HepG2 (cell line): ENCODE measurements at regions not wholly inside any gene's neighbourhood (a gene's known extent, or its start where the extent isn't known, plus 50 kb on each side); places are given as distances from the start of the nearest gene placed in this dataset.
A peak's percentile ranks its signal among the peaks of the same experiment; 100 is the strongest.

Experiments
- ATAC-seq: fragments of 200-7000 bp; cut with Tn5 transposase; 3 replicates; pipeline ENCODE4 v1.9.1; 2020; ENCODE audit warnings: mild to moderate bottlenecking, moderate library complexity
- BruUV-seq: library from RNA; stranded (reverse); fragments of 400-500 nt; replicated peaks from 2 replicates; lab custom pipeline; 2021; lab: Mats Ljungman, UMichigan
- CTCF ChIA-PET: fragments of 300-600 bp; formaldehyde crosslinking; extraction: SDS; loops from one replicate; lab custom pipeline; 2021; ENCODE audit warnings: low total read pairs, inconsistent platforms, low intra/inter-chr PET ratio; lab: Yijun Ruan, JAX
- POLR2A ChIA-PET: fragments of 350-600 bp; sonication (Branson Sonifier 250); formaldehyde crosslinking; loops from one replicate; lab custom pipeline; 2020; ENCODE audit warnings: antibody characterized with exemption, inconsistent platforms; lab: Yijun Ruan, JAX
- DNase-seq: peaks from one replicate; pipeline ENCODE4 v3.0.0-alpha.2; 2015; ENCODE audit warnings: low spot score
- FAIRE-seq: peaks from 3 replicates; lab custom pipeline; 2011; peaks lifted over from hg19 to GRCh38; lab: Jason Lieb, UNC
- H2AFZ ChIP-seq: one replicate; pipeline ENCODE4 v1.6.1; 2011; ENCODE audit warnings: low read length, inconsistent platforms
- H3K27ac ChIP-seq: fragments of 300-600 bp; 3 replicates; pipeline ENCODE4 v1.8.0; 2011; ENCODE audit warnings: mixed run types, mild to moderate bottlenecking, mixed read lengths, low read length, inconsistent platforms; ENCODE audit not compliant: insufficient read depth; ENCODE audit errors: extremely low read length
- H3K27me3 ChIP-seq, 2 experiments: fragments of 200-600 bp in 1 of 2; 2 replicates in 1 of 2; 3 replicates in 1 of 2; pipeline versions ENCODE4 v1.6.0 to v1.8.0; 2011; ENCODE audit warnings: low read length in 2 of 2, mild to moderate bottlenecking in 2 of 2, moderate library complexity in 2 of 2, inconsistent platforms in 1 of 2; ENCODE audit not compliant: insufficient read depth in 2 of 2, control insufficient read depth in 1 of 2
- H3K36me3 ChIP-seq, 2 experiments: fragments of 200-600 bp in 1 of 2; replicated peaks in 1 of 2; 2 replicates in 1 of 2; 3 replicates in 1 of 2; pipeline versions ENCODE4 v1.5.1 to v1.8.0; 2011; ENCODE audit warnings: low read length in 2 of 2, inconsistent platforms in 1 of 2; ENCODE audit not compliant: insufficient read depth in 2 of 2, control insufficient read depth in 1 of 2
- H3K4me1 ChIP-seq: 2 replicates; pipeline ENCODE4 v1.5.1; 2012; ENCODE audit warnings: low read length, inconsistent platforms; ENCODE audit not compliant: insufficient read depth
- H3K4me2 ChIP-seq: 2 replicates; pipeline ENCODE4 v1.6.0; 2011; ENCODE audit warnings: low read depth, low read length, inconsistent platforms
- H3K4me3 ChIP-seq, 3 experiments: fragments of 200-600 bp in 1 of 3; sonication (generic), shearing (Covaris generic) in 1 of 3; replicated peaks in 1 of 3; 2 replicates each; pipeline ENCODE4 v1.5.1; 2011 to 2016; ENCODE audit warnings: low read length in 3 of 3, inconsistent platforms in 2 of 3, low read depth in 2 of 3, mild to moderate bottlenecking in 2 of 3, control low read depth in 1 of 3, mixed read lengths in 1 of 3; ENCODE audit not compliant: insufficient read depth in 1 of 3
- H3K79me2 ChIP-seq: one replicate; pipeline ENCODE4 v1.6.1; 2011; ENCODE audit warnings: low read length, inconsistent platforms; ENCODE audit not compliant: insufficient read depth
- H3K9ac ChIP-seq: 2 replicates; pipeline ENCODE4 v1.6.0; 2011; ENCODE audit warnings: mild to moderate bottlenecking, low read depth, low read length, inconsistent platforms; ENCODE audit not compliant: insufficient read depth
- H3K9me3 ChIP-seq: 2 replicates; pipeline ENCODE4 v1.5.1; 2012; ENCODE audit warnings: mild to moderate bottlenecking, low read length
- H4K20me1 ChIP-seq: 2 replicates; pipeline ENCODE4 v1.6.0; 2011; ENCODE audit warnings: inconsistent platforms, mild to moderate bottlenecking, low read length, moderate library complexity; ENCODE audit not compliant: insufficient read depth
- ARID3A ChIP-seq: IDR thresholded peaks from 2 replicates; pipeline ENCODE4 v1.6.1; 2012; ENCODE audit warnings: low read depth, low read length, improper control_type of control experiment
- CAMTA2 ChIP-seq: sonication (generic); formaldehyde crosslinking; IDR thresholded peaks from 2 replicates; pipeline ENCODE4 v1.4.0; 2020; ENCODE audit warnings: mild to moderate bottlenecking, missing genetic modification reagents, borderline replicate concordance
- CCAR2 ChIP-seq: fragments of 200-400 bp; formaldehyde crosslinking; optimal IDR thresholded peaks from 2 replicates; pipeline ENCODE3; 2018; ENCODE audit warnings: low read depth, mild to moderate bottlenecking, low read length, moderate library complexity
- CEBPB ChIP-seq: IDR thresholded peaks from 2 replicates; pipeline ENCODE4 v1.6.1; 2011; ENCODE audit warnings: low read depth, low read length, improper control_type of control experiment, borderline replicate concordance
- GATA4 ChIP-seq: sonication (generic); IDR thresholded peaks from 2 replicates; pipeline ENCODE4 v1.6.1; 2016; ENCODE audit warnings: antibody characterized with exemption, low read depth, borderline replicate concordance
- HCFC1 ChIP-seq: fragments of 150-350 bp; IDR thresholded peaks from 2 replicates; pipeline ENCODE4 v1.6.1; 2014; ENCODE audit warnings: low read depth, low read length
- IKZF4 ChIP-seq: sonication (generic); formaldehyde crosslinking; IDR thresholded peaks from 2 replicates; pipeline ENCODE4 v1.5.1; 2020; ENCODE audit warnings: borderline replicate concordance, mild to moderate bottlenecking, low read depth, missing genetic modification reagents; ENCODE audit errors: not compliant biosample characterization
- MAFF ChIP-seq: IDR thresholded peaks from 2 replicates; pipeline ENCODE4 v1.6.1; 2011; ENCODE audit warnings: low read depth, low read length, improper control_type of control experiment
- RBAK ChIP-seq: sonication (generic); formaldehyde crosslinking; IDR thresholded peaks from 2 replicates; pipeline ENCODE4 v1.5.1; 2020; ENCODE audit warnings: mild to moderate bottlenecking, missing genetic modification reagents
- TBP ChIP-seq: sonication (generic); formaldehyde crosslinking; IDR thresholded peaks from 2 replicates; pipeline ENCODE4 v1.5.0; 2020; ENCODE audit warnings: missing genetic modification reagents
- ZFP36 ChIP-seq: fragments of 150-350 bp; IDR thresholded peaks from 2 replicates; pipeline ENCODE4 v1.6.1; 2018; ENCODE audit warnings: borderline replicate concordance, low read length, low read depth; ENCODE audit not compliant: partially characterized antibody
- ZNF276 ChIP-seq: sonication (generic); formaldehyde crosslinking; IDR thresholded peaks from 2 replicates; pipeline ENCODE4 v1.4.0; 2020; ENCODE audit warnings: mild to moderate bottlenecking, low read depth, missing genetic modification reagents
- ZNF768 ChIP-seq: sonication (generic); formaldehyde crosslinking; IDR thresholded peaks from 2 replicates; pipeline ENCODE4 v1.4.0; 2020; ENCODE audit warnings: missing genetic modification reagents
- ZSCAN20 ChIP-seq: sonication (generic); formaldehyde crosslinking; IDR thresholded peaks from 2 replicates; pipeline ENCODE4 v1.4.0; 2020; ENCODE audit warnings: missing genetic modification reagents, mild to moderate bottlenecking, borderline replicate concordance
- ZSCAN29 ChIP-seq: sonication (generic); formaldehyde crosslinking; conservative IDR thresholded peaks from 2 replicates; pipeline ENCODE4 v1.4.0; 2020; ENCODE audit warnings: mild to moderate bottlenecking, missing genetic modification reagents
- WGBS: methylation state at CpG from one replicate; pipeline ENCODE4 v1.1.6; 2017; ENCODE audit warnings: low lambda C conversion rate; 5-methylcytosine and 5-hydroxymethylcytosine counted together
- in situ Hi-C: cut with HindIII; loops from 2 replicates; pipeline ENCODE4 v1.10.0; 2017; ENCODE audit warnings: low pct_unique_long_range_greater_than_20kb; ENCODE audit not compliant: extremely low pct_ligation_motif_present
- intact Hi-C: fragments of 100-400 bp; cut with micrococcal nuclease; formaldehyde crosslinking; loops from one replicate; pipeline ENCODE4 v1.10.0; 2022; ENCODE audit not compliant: unreplicated experiment

DNA sequence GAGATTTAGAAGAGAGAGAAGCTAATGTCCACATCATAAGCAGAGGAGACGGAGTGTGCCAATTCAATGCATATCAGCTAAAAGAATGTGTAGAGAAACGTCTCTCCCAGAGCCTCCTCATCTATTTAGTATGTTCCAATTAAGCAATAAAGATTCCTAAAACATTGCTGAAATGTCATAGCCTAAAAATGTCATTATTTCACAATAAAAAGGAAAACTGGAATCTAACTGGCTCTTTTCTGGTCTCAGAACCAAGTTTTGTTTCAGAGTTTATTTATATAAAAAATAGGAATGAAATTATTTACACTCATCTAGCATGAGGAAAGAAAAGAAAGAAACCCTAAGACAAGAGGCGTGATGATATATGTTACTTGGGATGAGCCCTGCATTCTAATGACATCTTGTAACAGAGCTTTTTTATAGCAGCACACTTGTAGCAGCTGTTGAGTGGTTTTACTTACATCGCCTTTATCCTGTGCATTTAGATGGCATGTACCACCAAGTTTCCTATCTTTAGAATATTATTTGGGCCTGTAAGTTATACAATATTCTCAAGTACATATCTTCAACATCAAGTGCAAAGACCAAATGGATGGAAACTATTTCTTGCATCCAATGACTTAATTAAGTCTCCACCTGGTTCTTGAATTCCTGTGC, 266.3 kb upstream of the PRKD1 start:
- Histone ChIP-seq H3K4me2 (no peak overlapping the region), H3K4me1 (no peaks in the 10 kb centered on the region), H3K79me2 (no peaks in the 10 kb centered on the region), H3K9ac (no peak overlapping the region), H3K9me3 (peaks cover 70% of the 10 kb centered on the region), H2AFZ (no peak overlapping the region), H3K36me3 (no peaks in the 10 kb centered on the region), H3K4me3 (no peak overlapping the region), H3K27me3 (no peaks in the 10 kb centered on the region), H3K27ac (no peak overlapping the region), H4K20me1 (no peaks in the 10 kb centered on the region)
- in situ Hi-C loops = no loop called here
- ChIA-PET CTCF (no interaction called here), POLR2A (no interaction called here)
- intact Hi-C loops = no loop called here
- no TSS peak for BruUV-seq
- DNase-seq (no peak), ATAC-seq (no peak), FAIRE-seq (no peak)
- TF ChIP-seq CEBPB (peak; percentile 21; the same call in 1 of the 2 replicates), ARID3A (no peak)
- WGBS = 26% methylated on average over 4 of the region's 4 CpGs

DNA sequence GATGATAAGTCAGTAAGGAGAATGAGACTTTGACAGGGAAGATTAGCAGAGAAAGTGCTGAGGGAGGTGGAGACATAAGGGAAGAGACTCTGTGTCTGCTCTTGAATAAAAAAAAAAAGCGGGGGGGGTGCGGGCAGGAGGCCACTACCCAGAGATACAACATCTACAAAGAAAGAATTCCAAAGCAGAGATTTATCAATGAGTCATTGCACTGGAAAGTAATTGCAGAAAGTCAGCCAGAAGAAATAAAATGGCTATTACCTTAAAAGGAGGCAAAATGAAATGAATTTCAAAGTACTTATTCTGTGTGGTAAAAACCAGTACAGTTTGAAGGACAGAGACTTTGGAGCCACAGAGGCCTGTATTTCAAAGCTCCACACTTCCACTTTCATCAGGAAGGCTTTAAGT, 267.1 kb upstream of the PRKD1 start:
- Histone ChIP-seq H3K4me3 (no peak overlapping the region), H2AFZ (no peak overlapping the region), H3K4me2 (no peak overlapping the region), H4K20me1 (no peaks in the 10 kb centered on the region), H3K27ac (no peak overlapping the region), H3K79me2 (no peaks in the 10 kb centered on the region), H3K9ac (no peak overlapping the region), H3K36me3 (no peaks in the 10 kb centered on the region), H3K9me3 (peaks cover 74% of the 10 kb centered on the region), H3K4me1 (no peaks in the 10 kb centered on the region), H3K27me3 (no peaks in the 10 kb centered on the region)
- TF ChIP-seq IKZF4 = no peak
- no peak for TF ChIP-seq CCAR2
- TF ChIP-seq ZNF768 (CRISPR knock-in tag) = no peak
- no peak for TF ChIP-seq ZNF276 (CRISPR knock-in tag)
- no peak for TF ChIP-seq ZSCAN29 (CRISPR knock-in tag)
- no peak for TF ChIP-seq HCFC1
- no peak for TF ChIP-seq ZFP36
- no peak for TF ChIP-seq GATA4
- no peak for TF ChIP-seq TBP (CRISPR knock-in tag)
- no peak for TF ChIP-seq RBAK (CRISPR knock-in tag)
- no peak for TF ChIP-seq MAFF
- TF ChIP-seq ZSCAN20 (CRISPR knock-in tag) = no peak
- TF ChIP-seq CAMTA2 (CRISPR knock-in tag) = no peak
- no peak for DNase-seq
- no peak for FAIRE-seq
- in situ Hi-C loops = no loop called here
- ChIA-PET CTCF (no interaction called here), POLR2A (no interaction called here)
- under 1% methylated on average over 2 of the region's 2 CpGs for WGBS
- no peak for ATAC-seq
- intact Hi-C loops = no loop called here
- no TSS peak for BruUV-seq
